SU-DHL-6 (cell line): ENCODE measurements at regions not wholly inside any gene's neighbourhood (a gene's known extent, or its start where the extent isn't known, plus 50 kb on each side); places are given as distances from the start of the nearest gene placed in this dataset.

ENCODE experiments used
- H2AFZ ChIP-seq: fragments of 200-600 bp; sonication (generic); 2 replicates; pipeline ENCODE4 v1.6.1; 2014; ENCODE audit warnings: low read depth, mild to moderate bottlenecking, moderate library complexity, mixed read lengths, antibody characterized with exemption, low read length; ENCODE audit not compliant: severe bottlenecking
- H3F3A ChIP-seq: fragments of 200-600 bp; shearing (Covaris generic); 2 replicates; pipeline ENCODE4 v1.6.0; 2016; ENCODE audit warnings: antibody characterized with exemption, mild to moderate bottlenecking; ENCODE audit not compliant: insufficient read depth
- H3K27ac ChIP-seq: fragments of 200-600 bp; sonication (generic); 2 replicates; pipeline ENCODE4 v1.5.1; 2016; ENCODE audit warnings: low read depth, mild to moderate bottlenecking, low read length, moderate library complexity, mixed read lengths
- H3K27me3 ChIP-seq: fragments of 200-600 bp; sonication (generic), shearing (Covaris generic); 2 replicates; pipeline ENCODE4 v1.6.0; 2014; ENCODE audit warnings: mild to moderate bottlenecking, low read length
- H3K36me3 ChIP-seq: fragments of 200-600 bp; sonication (generic); 2 replicates; pipeline ENCODE4 v1.6.1; 2014; ENCODE audit warnings: mild to moderate bottlenecking, low read length, mixed read lengths
- H3K4me2 ChIP-seq: fragments of 300-600, 200-600 bp; shearing (Covaris generic), sonication (generic); 2 replicates; pipeline ENCODE4 v1.6.0; 2014; ENCODE audit warnings: low read length, low read depth, mild to moderate bottlenecking; ENCODE audit not compliant: poor library complexity, severe bottlenecking
- H3K4me3 ChIP-seq: fragments of 200-600 bp; sonication (generic); 2 replicates; pipeline ENCODE4 v1.5.1; 2014; ENCODE audit warnings: antibody characterized with exemption, low read length, mild to moderate bottlenecking, mixed read lengths; ENCODE audit not compliant: insufficient read depth, poor library complexity, severe bottlenecking
- H3K79me2 ChIP-seq: fragments of 200-600 bp; sonication (generic); 2 replicates; pipeline ENCODE4 v1.6.1; 2014; ENCODE audit warnings: mild to moderate bottlenecking, low read length, moderate library complexity; ENCODE audit not compliant: insufficient read depth
- H3K9ac ChIP-seq: fragments of 200-600 bp; sonication (generic); 2 replicates; pipeline ENCODE4 v1.7.0; 2014; ENCODE audit warnings: mild to moderate bottlenecking, low read length
- H3K9me2 ChIP-seq: fragments of 200-600 bp; sonication (generic); replicated peaks from 2 replicates; pipeline ENCODE4 v1.6.1; 2014; ENCODE audit warnings: low read length; ENCODE audit not compliant: insufficient read depth
- H3K9me3 ChIP-seq: fragments of 200-600 bp; sonication (generic); 2 replicates; pipeline ENCODE4 v1.6.1; 2014; ENCODE audit warnings: low read length, mixed read lengths; ENCODE audit not compliant: insufficient read depth
- H4K20me1 ChIP-seq: fragments of 200-600 bp; sonication (generic); 2 replicates; pipeline ENCODE4 v1.6.1; 2014; ENCODE audit warnings: low read depth, mild to moderate bottlenecking, antibody characterized with exemption, low read length, moderate library complexity, mixed read lengths
- CTCF ChIP-seq: fragments of 200-600 bp; sonication (generic); IDR thresholded peaks from one replicate; pipeline ENCODE4 v1.5.1; 2017; ENCODE audit warnings: antibody characterized with exemption, mild to moderate bottlenecking, low read length, moderate library complexity; ENCODE audit not compliant: insufficient read depth, poor library complexity, severe bottlenecking
- EZH2phosphoT487 ChIP-seq: fragments of 200-600 bp; sonication (generic), shearing (Covaris generic); conservative IDR thresholded peaks from 2 replicates; pipeline ENCODE4 v1.6.1; 2018; ENCODE audit warnings: mild to moderate bottlenecking, antibody characterized with exemption, low read length, moderate library complexity, mixed read lengths

GRCh38 chr3:80050826-80051601 is 283.2 kb upstream of the ROBO1 start:
- TF ChIP-seq EZH2phosphoT487 (no peak), CTCF (no peak)
- Histone ChIP-seq H3K9me3 (no peaks in the 10 kb centered on the region), H3K36me3 (no peaks in the 10 kb centered on the region), H3K9ac (no peak overlapping the region), H3K27me3 (no peaks in the 10 kb centered on the region), H2AFZ (no peak overlapping the region), H3K9me2 (no peaks in the 10 kb centered on the region), H3K4me2 (no peak overlapping the region), H4K20me1 (no peaks in the 10 kb centered on the region), H3K27ac (no peak overlapping the region), H3K79me2 (no peaks in the 10 kb centered on the region), H3F3A (no peaks in the 10 kb centered on the region), H3K4me3 (no peak overlapping the region)

GRCh38 chr3:80043226-80043625 is 275.4 kb upstream of the ROBO1 start:
- H3K36me3 ChIP-seq: no peaks in the 10 kb centered on the region
- TF ChIP-seq CTCF: no peak
- no peak for TF ChIP-seq EZH2phosphoT487
- H3K9me2 ChIP-seq: no peaks in the 10 kb centered on the region
- no peak overlapping the region for H2AFZ ChIP-seq
- no peaks in the 10 kb centered on the region for H3K27me3 ChIP-seq
- H4K20me1 ChIP-seq: no peaks in the 10 kb centered on the region
- H3K27ac ChIP-seq: no peak overlapping the region
- no peak overlapping the region for H3K4me2 ChIP-seq
- H3K9me3 ChIP-seq: 0 out of 2 replicates have a peak, but pooled peaks cover 4% of the 10 kb centered on the region
- H3K79me2 ChIP-seq: no peaks in the 10 kb centered on the region
- no peaks in the 10 kb centered on the region for H3F3A ChIP-seq
- no peak overlapping the region for H3K4me3 ChIP-seq
- H3K9ac ChIP-seq: no peak overlapping the region

- H3K9me2 ChIP-seq: no peaks in the 10 kb centered on the region
- no peaks in the 10 kb centered on the region for H4K20me1 ChIP-seq
- H3K9ac ChIP-seq: no peak overlapping the region
- no peak overlapping the region for H3K4me2 ChIP-seq
- no peaks in the 10 kb centered on the region for H3F3A ChIP-seq
- 0 out of 2 replicates have a peak, but pooled peaks cover 4% of the 10 kb centered on the region for H3K9me3 ChIP-seq
- H3K27me3 ChIP-seq: no peaks in the 10 kb centered on the region
- H2AFZ ChIP-seq: no peak overlapping the region
- H3K36me3 ChIP-seq: no peaks in the 10 kb centered on the region
- no peak for TF ChIP-seq CTCF
- TF ChIP-seq EZH2phosphoT487: no peak
- no peak overlapping the region for H3K4me3 ChIP-seq
- H3K79me2 ChIP-seq: no peaks in the 10 kb centered on the region
- no peak overlapping the region for H3K27ac ChIP-seq
These were observed 272.3 kb upstream of the ROBO1 start for GRCh38 chr3:80040067-80040466.
